Coronary artery (tissue), 2 donors: ENCODE measurements at regions not wholly inside any gene's neighbourhood (a gene's known extent, or its start where the extent isn't known, plus 50 kb on each side); places are given as distances from the start of the nearest gene placed in this dataset.
"Not testable (repeated sequence)": the region's sequence is repeated elsewhere in the genome, so short reads cannot be mapped to it uniquely, and the experiment has no call there.

Experiments
- DNase-seq: peaks from one replicate; pipeline ENCODE4 v3.0.0-alpha.2; 2017; ENCODE audit warnings: low spot score
- H3K27ac ChIP-seq, 2 donors: fragments of 200-600 bp; sonication (generic); one replicate each; pipeline ENCODE4 v1.5.1; 2016 to 2019
- H3K4me3 ChIP-seq: fragments of 200-600 bp; sonication (generic); 2 replicates; pipeline ENCODE4 v1.5.1; 2016; ENCODE audit warnings: mild to moderate bottlenecking, moderate library complexity
- TF ChIP-seq, protein P1 (sequence below): fragments of 200-600 bp; sonication (generic); IDR thresholded peaks from one replicate; pipeline ENCODE4 v1.5.1; 2019; ENCODE audit warnings: antibody characterized with exemption

- TF ChIP-seq, protein P1, sequence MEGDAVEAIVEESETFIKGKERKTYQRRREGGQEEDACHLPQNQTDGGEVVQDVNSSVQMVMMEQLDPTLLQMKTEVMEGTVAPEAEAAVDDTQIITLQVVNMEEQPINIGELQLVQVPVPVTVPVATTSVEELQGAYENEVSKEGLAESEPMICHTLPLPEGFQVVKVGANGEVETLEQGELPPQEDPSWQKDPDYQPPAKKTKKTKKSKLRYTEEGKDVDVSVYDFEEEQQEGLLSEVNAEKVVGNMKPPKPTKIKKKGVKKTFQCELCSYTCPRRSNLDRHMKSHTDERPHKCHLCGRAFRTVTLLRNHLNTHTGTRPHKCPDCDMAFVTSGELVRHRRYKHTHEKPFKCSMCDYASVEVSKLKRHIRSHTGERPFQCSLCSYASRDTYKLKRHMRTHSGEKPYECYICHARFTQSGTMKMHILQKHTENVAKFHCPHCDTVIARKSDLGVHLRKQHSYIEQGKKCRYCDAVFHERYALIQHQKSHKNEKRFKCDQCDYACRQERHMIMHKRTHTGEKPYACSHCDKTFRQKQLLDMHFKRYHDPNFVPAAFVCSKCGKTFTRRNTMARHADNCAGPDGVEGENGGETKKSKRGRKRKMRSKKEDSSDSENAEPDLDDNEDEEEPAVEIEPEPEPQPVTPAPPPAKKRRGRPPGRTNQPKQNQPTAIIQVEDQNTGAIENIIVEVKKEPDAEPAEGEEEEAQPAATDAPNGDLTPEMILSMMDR, result no peak
- DNase-seq, result no peak
- Histone ChIP-seq H3K27ac (no peak overlapping the region), H3K4me3 (no peak overlapping the region)
These were observed 86.2 kb downstream of the PRR15 start for GRCh38 chr7:29649876-29650275.

DNA sequence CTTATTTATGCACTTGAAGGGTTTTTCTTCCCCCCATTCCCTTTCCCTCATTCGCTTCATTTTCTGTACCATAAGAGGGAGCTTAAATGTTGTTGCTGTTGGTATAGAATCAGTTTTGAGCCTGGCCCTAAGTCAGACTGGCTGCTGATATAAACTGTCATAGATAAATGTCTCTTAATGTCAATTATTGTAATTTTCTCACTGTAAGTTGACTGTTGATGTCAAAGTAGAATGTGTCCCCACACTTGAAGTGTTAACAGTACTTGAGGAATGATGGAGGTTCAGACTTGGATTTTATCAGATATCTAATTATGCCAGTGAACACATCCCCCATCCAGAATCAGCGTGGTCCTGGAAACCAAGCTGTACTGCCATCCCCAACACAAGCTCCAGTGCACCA, 87.8 kb downstream of the PRR15 start:
- Histone ChIP-seq H3K4me3 (no peak overlapping the region), H3K27ac (no peak overlapping the region)
- TF ChIP-seq, protein P1, result no peak
- no peak for DNase-seq

DNA sequence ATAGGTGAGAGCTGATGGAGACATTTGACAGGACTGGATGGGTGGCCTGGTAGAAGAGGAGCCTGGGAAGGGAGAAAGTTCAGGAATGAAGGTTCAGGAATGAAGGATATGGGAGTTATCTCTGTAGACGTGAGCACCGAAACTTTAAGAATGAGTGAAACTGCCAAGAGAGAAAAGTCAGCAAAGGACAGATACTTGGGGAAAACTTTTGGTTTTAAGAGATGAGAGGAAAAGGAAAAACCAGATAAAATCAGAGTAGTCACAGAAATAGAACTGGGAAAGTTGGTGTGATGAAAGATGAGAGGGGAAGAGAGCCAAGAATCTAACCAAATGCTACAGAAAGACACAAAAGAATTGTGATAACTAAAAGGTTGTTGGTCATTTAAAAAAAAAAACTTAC, 88.9 kb downstream of the PRR15 start:
- TF ChIP-seq, protein P1, result no peak
- DNase-seq, result no peak
- Histone ChIP-seq H3K4me3 (no peak overlapping the region), H3K27ac (no peak overlapping the region)

DNA sequence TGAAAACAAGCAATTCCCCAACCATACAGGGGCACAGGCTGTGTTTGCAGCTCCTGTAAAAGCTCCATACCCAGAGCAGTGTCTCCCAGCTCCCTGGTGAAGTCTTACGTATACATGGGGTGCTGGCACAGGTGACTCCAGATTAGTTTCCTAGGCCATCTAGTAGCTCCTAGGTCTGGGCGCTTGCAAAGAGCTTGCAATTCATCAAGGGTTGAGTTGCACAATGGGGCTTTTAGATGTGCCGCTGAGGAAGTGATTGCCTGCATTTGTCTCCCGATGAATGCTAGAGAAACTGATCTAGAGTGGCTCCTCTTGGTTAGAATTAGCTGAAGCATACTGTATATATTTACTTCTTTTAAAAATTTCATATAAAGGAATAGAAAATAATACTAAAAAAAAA, 90.7 kb downstream of the PRR15 start:
- not testable (repeated sequence) for H3K27ac ChIP-seq, H3K4me3 ChIP-seq, DNase-seq

DNA sequence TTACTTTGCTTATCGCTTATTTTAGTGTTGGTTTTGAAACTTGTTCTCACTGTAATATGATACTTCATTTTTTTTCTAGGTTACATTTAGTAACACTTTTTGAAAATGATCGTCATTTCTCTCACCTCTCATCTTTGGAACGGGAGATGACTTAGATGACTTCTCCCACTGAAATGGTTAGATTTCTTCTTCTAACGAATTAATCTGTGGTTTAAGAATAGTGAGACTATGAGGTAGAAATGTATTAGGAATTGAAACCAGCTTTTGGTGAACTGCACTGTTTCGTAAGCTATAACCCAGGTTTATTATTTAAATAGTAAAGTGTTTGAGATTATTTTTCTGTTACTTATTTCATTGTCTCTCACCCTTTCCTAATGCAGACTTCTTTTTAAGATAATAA, 93.7 kb downstream of the PRR15 start:
- TF ChIP-seq, protein P1, result no peak
- DNase-seq, result no peak
- Histone ChIP-seq H3K27ac (no peak overlapping the region), H3K4me3 (no peak overlapping the region)

DNA sequence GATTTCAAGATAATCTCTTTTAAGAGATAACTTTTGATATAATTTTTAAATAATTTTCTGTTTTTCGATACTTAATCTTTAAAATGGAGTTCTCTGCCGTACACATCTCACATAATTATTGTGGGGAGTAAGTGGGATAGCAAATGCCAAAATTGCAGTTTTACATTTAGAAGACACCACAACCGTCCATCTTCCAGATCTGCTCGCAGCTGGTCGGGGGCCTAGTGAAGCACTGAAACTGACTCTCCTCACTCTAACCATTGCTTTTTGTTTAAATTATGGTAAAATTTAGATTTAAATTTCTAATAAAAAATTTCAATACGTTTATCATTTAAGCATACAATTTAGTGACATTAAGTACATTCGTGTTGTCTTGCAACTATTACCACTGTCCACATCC, 94.2 kb downstream of the PRR15 start:
- TF ChIP-seq, protein P1, result no peak
- no peak for DNase-seq
- Histone ChIP-seq H3K27ac (no peak overlapping the region), H3K4me3 (no peak overlapping the region)

GRCh38 chr7:29659213-29659612, 95.6 kb downstream of the PRR15 start:
- not testable (repeated sequence) for H3K4me3 ChIP-seq, DNase-seq, H3K27ac ChIP-seq

DNA sequence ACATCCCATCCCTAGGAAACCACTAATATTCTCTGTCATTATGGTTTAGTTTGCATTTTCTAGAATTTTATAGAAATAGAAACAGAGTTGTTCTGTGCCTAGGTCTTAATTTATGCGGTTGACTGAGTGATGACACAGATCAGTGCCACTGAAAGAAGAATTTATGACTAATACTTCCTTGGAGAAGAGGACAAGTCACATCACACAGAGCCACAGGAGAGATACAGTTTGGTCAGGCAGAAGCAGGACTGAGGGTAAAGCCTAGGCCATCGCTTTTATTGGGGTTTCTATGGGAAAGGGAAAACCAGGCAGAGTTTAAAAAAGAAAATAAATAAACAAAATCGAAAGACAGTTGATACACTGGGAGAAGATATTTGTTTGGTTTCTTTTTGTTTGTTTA, 99.3 kb downstream of the PRR15 start:
- DNase-seq, H3K4me3 ChIP-seq, H3K27ac ChIP-seq: not testable (repeated sequence)

DNA sequence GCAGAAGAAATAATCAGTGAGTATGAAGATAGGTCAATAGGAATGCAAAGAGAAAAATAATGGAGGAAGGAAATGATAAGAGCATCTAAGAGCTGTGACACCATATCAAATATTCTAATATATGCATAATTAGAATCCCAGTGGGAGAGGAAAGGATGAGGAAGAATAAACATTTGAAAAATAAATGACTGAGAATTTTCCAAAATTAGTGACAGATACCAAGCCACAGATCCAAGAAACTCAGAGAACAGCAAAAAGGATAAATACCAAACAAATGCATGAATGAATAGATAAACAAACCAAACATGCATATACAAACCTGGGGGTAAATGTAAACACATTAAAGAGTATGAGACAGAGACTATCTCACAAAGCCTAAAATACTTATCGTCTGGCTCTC, 101.4 kb downstream of the PRR15 start:
- not testable (repeated sequence) for H3K27ac ChIP-seq, H3K4me3 ChIP-seq, DNase-seq

GRCh38 chr7:29667096-29667669, 103.5 kb downstream of the PRR15 start:
- H3K4me3 ChIP-seq, H3K27ac ChIP-seq, DNase-seq: not testable (repeated sequence)

DNA sequence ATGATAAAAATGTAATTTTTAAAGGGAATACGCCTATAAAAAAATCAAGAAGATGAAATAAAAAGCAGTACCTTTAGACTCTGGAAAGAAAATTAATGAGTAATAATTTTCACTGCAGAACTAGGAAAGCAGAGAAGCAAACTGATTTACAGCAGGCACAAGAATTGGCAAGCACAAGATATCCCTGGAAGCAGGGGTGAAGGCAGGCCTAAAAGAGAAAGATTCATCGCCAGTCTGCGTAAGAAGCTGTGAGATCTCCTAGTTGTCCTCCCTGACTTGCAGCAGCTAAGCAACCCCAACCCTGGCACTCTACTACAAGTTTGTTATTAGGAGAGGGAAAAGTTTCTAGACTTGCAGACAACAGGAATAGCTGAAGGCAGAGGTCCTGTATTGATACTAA, 107.7 kb downstream of the PRR15 start:
- DNase-seq, H3K4me3 ChIP-seq: not testable (repeated sequence)

GRCh38 chr7:29673635-29674034, 110.0 kb downstream of the PRR15 start:
- DNase-seq, H3K27ac ChIP-seq, H3K4me3 ChIP-seq: not testable (repeated sequence)

More for the DNA sequence above, 107.7 kb downstream of the PRR15 start:
- H3K27ac ChIP-seq, result not testable (repeated sequence)

DNA sequence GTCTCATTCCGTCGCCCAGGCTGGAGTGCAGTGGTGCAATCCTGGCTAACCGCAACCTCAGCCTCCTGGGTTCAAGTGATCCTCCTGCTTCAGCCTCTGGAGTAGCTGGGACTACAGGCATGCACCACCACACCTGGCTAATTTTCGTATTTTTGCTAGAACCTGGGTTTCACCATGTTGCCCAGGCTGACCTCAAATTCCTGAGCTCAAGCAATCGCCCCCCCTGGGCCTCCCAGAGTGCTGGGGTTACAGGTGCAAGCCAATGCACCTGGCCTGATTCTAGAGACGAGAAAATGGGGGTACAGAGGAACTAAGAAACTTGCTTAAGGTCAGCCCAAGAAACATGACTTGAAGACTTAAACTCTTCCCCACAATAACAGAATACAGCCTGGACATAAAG, 111.0 kb downstream of the PRR15 start:
- not testable (repeated sequence) for DNase-seq, H3K27ac ChIP-seq, H3K4me3 ChIP-seq

GRCh38 chr7:29677254-29677653, 113.6 kb downstream of the PRR15 start:
- DNase-seq, H3K4me3 ChIP-seq, H3K27ac ChIP-seq: not testable (repeated sequence)
